NCI-H345 (cell line): ENCODE measurements at regions not wholly inside any gene's neighbourhood (a gene's known extent, or its start where the extent isn't known, plus 50 kb on each side); places are given as distances from the start of the nearest gene placed in this dataset.
"Not testable (repeated sequence)": the region's sequence is repeated elsewhere in the genome, so short reads cannot be mapped to it uniquely, and the experiment has no call there.

ENCODE experiments used
- DNase-seq: peaks from one replicate; lab custom pipeline; 2025; lab: John Stamatoyannopoulos, UW

DNA sequence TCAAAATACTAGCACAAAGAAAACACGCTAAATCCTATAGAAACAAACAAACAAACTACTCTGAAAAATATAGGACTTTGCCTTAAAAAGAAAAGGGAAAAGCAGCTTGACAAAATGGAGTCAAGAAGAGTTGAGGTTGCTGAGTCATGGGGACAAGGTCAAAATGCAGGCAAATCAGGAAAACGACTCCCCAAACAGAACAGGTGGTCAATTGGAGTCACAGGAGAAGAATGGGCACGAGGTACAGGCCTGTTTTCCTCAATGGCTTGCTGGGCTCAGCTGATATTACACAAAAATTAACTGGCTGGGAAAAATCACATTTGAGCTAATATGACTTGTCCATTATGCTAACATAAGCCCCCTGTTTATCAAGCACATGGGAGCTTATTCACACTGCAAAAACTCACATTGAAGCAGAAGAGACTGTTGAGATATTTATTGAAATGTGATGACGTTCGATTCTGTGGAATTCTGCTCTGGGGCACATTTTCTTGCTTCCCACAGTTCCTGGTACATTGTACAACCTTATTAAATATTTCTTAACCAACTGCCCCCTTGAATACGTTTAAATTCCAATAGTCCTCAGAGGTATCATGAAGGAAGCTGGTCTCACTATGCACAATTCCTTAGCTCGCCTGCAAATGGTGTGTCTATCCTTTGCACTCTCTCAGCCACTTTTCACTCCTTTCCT, 1622.1 kb downstream of the STIM2 start:
- DNase-seq = no peak

GRCh38 chr4:28488021-28488420, 1627.4 kb downstream of the STIM2 start:
- no peak for DNase-seq

- no peak for DNase-seq
Measured at GRCh38 chr4:28490669-28491068, 1630.0 kb downstream of the STIM2 start.

DNA sequence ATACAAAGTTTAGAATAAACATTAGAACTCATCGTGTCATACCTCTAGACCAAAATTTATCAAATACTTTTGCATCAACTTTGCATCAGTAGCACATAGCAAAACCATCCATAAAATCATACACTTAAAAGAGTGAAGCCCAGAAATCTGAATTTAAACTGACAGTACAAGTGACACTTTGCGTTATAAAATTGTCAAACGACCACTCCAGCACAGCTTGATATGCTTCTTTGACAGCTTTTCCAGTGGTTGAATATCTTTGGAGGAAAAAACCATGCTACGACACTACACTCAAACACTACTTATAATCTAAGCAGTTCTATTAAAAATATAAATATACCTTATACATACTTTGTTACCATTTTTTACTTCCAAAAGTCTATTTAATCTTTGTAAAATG, 1644.4 kb downstream of the STIM2 start:
- no peak for DNase-seq

- DNase-seq = no peak
Measured at GRCh38 chr4:28508636-28509035, 1648.0 kb downstream of the STIM2 start.

GRCh38 chr4:28514766-28515165, 1654.1 kb downstream of the STIM2 start:
- DNase-seq = not testable (repeated sequence)

DNA sequence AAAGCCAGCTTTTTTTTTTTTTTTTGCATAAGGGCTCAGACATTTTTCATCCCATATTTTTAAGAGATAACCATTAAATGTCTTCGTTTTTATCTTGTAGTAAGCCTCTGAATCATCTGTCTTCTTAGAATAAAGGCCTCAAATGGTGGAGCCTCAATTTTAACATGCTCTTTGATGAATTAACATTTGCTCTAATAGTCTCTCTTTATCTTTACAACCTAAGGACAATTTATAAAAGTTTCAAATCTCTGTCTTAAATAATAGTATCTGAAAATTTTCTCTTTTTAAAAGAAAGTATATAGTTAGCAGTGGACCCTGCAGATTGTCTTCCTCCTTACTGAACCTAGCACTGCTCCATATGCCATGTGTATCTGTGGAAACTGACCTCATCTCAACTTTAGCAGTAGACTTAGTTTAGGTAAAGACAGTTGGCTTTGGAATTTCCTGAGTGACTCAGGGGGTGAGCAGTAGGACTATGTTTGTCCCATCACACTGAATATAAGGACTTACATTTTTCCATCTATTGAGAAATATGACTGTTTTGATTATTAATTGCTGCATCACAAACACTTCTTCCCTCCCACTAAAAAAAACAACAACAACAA, 1658.0 kb downstream of the STIM2 start:
- DNase-seq = no peak

DNA sequence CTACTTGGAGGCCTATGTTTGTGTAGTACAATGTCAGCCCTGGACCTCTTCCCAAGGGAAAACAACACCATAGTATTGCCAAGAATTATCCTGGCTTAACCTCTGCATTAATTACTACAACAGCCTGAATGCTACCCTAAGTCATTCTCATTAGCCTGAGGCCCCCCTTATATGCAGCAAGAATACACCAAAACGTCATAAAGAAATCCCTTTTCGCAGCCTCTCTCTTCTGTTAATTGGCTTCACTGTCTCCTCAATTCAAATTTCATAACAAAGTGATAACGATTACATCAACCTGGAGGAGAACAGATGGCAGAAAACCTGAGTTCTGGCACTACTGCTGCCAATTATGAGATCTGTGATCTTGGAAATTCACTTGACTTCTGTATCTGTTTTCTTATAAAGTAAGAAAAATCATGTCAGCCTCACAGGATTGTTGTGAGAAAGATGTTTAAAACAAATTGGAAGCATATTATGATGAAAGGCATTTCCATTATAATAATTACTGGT, 1663.1 kb downstream of the STIM2 start:
- no peak for DNase-seq

DNA sequence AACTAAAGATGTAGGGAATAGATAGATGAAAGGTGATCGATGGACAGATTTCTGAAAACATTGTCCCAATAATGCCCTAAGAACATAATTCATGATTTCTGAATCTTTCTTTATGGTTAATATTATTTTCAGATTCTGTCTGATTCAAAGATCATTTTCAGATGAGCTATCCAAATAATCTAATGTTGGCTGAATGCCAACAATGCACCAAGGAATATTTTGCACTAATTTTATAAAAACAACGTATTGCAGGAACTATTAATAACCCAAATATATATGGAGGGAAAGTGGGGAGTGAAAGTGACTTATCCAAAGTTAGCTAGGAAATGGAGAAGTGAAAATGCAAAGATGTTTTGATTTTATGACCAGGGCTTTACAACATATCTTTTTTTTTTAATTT, 1675.5 kb downstream of the STIM2 start:
- DNase-seq = no peak

- DNase-seq = no peak
Measured at GRCh38 chr4:28545986-28546385, 1685.3 kb downstream of the STIM2 start.

DNA sequence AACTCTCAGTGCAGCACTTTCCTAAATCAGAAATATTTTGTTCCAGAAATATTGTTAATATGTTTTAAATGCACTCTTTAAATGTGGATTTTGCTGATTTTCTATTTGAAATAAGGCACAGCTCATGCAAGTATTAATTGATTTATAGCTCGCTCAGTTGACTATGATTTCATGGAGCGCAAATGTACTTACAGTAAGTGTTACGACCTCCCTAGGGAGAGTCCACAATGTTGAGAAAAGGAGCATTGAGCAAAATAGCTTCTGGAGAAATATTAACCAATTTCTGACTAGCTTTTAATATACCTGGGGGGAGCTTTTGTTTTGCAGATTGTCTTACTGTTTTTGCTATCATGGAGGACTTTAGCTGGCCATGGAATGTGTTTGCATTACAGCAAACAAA, 1687.5 kb downstream of the STIM2 start:
- DNase-seq = no peak

DNA sequence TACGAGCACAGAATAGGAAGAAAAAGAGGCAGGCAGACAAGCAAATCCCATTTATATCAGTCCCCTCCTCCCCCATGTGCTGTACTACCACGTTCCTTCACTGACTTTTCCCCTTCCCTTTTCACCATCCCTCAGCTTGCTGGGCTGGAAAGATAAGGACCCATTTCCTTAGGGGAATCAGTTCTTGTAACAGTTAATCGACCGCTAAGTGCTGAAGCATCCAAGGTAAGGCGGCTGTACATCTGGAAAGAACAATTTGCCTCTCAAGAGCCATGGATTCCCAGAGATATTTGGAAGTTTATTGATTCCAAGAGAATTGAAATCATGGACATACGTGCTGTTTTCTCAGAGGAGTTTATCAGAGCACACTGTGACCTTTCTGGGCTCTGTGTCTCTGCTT, 1688.0 kb downstream of the STIM2 start:
- no peak for DNase-seq

GRCh38 chr4:28555866-28556265, 1695.2 kb downstream of the STIM2 start:
- no peak for DNase-seq

- DNase-seq = no peak
Measured at GRCh38 chr4:28557755-28558154, 1697.1 kb downstream of the STIM2 start.

GRCh38 chr4:28558895-28559294, 1698.3 kb downstream of the STIM2 start:
- no peak for DNase-seq

GRCh38 chr4:28562913-28563312, 1702.3 kb downstream of the STIM2 start:
- DNase-seq = no peak

DNA sequence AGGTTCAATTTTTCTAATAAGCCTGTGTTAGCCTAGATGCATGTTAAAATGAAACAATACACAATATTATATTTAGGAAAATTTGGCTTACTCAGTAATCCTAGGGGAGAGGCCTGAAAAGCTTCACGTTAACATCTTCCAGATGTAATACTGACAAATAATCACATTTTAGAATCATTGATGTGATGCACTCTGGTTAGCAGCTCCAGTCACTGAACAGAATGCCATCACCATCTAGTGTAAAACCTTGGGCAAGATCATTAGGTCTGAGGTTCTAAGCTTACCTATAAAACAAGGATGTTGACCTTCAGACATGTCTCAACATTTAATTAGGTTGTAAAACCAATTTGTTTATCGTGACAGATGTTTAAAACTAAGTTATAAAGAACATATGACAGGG, 1704.8 kb downstream of the STIM2 start:
- no peak for DNase-seq

- no peak for DNase-seq
Measured at GRCh38 chr4:28600958-28601357, 1740.3 kb downstream of the STIM2 start.

- DNase-seq = no peak
Measured at GRCh38 chr4:28621591-28621990, 1761.0 kb downstream of the STIM2 start.

GRCh38 chr4:28636971-28637370, 1776.3 kb downstream of the STIM2 start:
- no peak for DNase-seq

DNA sequence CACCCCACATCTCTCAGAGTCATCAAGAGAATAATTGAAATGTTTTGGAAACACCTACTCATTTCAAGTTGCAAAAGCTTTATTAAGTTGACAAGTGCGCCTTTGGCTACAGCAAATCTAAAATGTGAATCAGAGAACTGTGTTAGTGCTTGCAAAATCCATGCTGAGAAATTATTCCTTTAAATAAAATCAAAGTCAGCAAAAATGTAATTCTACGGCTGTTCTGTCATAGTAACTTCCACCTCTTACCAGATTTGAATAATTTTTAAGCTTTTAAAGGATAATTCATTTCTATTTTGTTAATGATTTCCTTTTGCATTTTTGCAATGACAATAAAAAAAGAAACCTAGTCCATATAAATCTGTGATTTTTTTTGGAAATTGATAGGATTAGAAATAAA, 1779.1 kb downstream of the STIM2 start:
- no peak for DNase-seq

GRCh38 chr4:28654618-28655017, 1794.0 kb downstream of the STIM2 start:
- DNase-seq = no peak

DNA sequence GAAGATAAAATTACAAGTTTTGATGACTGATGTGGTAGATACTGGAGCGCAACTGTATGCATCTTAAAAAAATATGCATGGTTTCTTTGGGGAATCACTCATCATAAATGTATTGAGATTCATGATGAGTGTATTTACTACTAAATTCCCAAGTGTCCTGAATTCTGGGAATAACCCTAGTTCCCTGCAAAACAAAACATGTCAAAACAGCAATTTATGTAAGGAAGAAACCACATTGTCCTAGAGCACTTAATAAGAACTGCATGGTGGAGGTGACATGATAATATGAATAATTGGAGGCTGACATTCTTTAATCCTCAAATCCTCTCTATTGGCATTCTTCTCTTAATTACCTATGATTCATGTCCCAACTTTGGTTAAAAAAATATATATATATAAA, 1804.7 kb downstream of the STIM2 start:
- DNase-seq = no peak

DNA sequence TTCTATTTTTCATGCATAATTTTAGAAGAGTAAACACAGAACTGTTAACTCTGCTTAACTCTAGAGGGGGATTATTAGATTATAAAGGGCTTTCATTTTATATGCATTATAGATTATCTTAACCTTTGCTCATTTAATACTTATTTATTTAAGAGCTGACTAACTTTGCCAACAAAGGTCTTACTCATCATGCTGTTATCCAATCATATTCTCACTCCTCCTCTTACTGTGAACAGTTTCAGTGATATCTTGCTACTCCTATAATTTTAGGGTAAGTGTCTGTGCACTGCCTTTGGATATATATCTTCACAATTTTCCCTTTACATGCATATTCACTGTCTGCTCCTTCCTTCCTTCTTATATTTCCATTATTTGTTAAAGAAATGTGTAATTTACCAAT, 1814.9 kb downstream of the STIM2 start:
- no peak for DNase-seq
